T-helper 1 cell treated with Interleukin-12 subunit alpha and Interleukin-12 subunit beta and Interleukin-4 antibody, amounts not matched to agents 30 μg/mL and 1 μg/mL, for 36 hours (primary cell): ENCODE measurements at regions not wholly inside any gene's neighbourhood (a gene's known extent, or its start where the extent isn't known, plus 50 kb on each side); places are given as distances from the start of the nearest gene placed in this dataset.

Source experiments
- H3K27ac Mint-ChIP-seq: one replicate; pipeline ENCODE4 v1.8.0; 2021; ENCODE audit warnings: mild to moderate bottlenecking, mixed read lengths
- H3K27me3 Mint-ChIP-seq: one replicate; pipeline ENCODE4 v1.8.0; 2021; ENCODE audit warnings: low read depth, mixed read lengths
- H3K36me3 Mint-ChIP-seq: one replicate; pipeline ENCODE4 v1.8.0; 2021; ENCODE audit warnings: low read depth, mixed read lengths
- H3K4me1 Mint-ChIP-seq: one replicate; pipeline ENCODE4 v1.8.0; 2021; ENCODE audit warnings: low read depth, mixed read lengths
- H3K4me3 Mint-ChIP-seq: one replicate; pipeline ENCODE4 v1.8.0; 2021; ENCODE audit warnings: mild to moderate bottlenecking, moderate library complexity, mixed read lengths
- H3K9me3 Mint-ChIP-seq: one replicate; pipeline ENCODE4 v1.8.0; 2021; ENCODE audit warnings: mixed read lengths

GRCh38 chr6:126091466-126091865 lies 105.1 kb downstream of the TRMT11 start:
- Mint-ChIP-seq H3K4me1 (no peaks in the 10 kb centered on the region), H3K4me3 (no peak overlapping the region), H3K27ac (no peak overlapping the region), H3K9me3 (no peaks in the 10 kb centered on the region), H3K27me3 (no peaks in the 10 kb centered on the region), H3K36me3 (no peaks in the 10 kb centered on the region)

- H3K4me1 Mint-ChIP-seq, result no peaks in the 10 kb centered on the region
- no peak overlapping the region for H3K4me3 Mint-ChIP-seq
- no peaks in the 10 kb centered on the region for H3K9me3 Mint-ChIP-seq
- H3K27me3 Mint-ChIP-seq, result no peaks in the 10 kb centered on the region
- H3K27ac Mint-ChIP-seq, result no peak overlapping the region
- H3K36me3 Mint-ChIP-seq, result no peaks in the 10 kb centered on the region
Observed at GRCh38 chr6:126093108-126093507, 106.8 kb downstream of the TRMT11 start.

GRCh38 chr6:126094411-126094810 lies 108.1 kb downstream of the TRMT11 start:
- Mint-ChIP-seq H3K36me3 (no peaks in the 10 kb centered on the region), H3K27ac (no peak overlapping the region), H3K9me3 (no peaks in the 10 kb centered on the region), H3K4me1 (no peaks in the 10 kb centered on the region), H3K4me3 (no peak overlapping the region), H3K27me3 (no peaks in the 10 kb centered on the region)

GRCh38 chr6:126100386-126100785 lies 114.0 kb downstream of the TRMT11 start:
- H3K4me1 Mint-ChIP-seq, result no peaks in the 10 kb centered on the region
- no peak overlapping the region for H3K4me3 Mint-ChIP-seq
- peaks cover 2% of the 10 kb centered on the region for H3K36me3 Mint-ChIP-seq
- H3K9me3 Mint-ChIP-seq, result no peaks in the 10 kb centered on the region
- no peaks in the 10 kb centered on the region for H3K27me3 Mint-ChIP-seq
- no peak overlapping the region for H3K27ac Mint-ChIP-seq

- Mint-ChIP-seq H3K4me3 (no peak overlapping the region), H3K36me3 (peaks cover 2% of the 10 kb centered on the region), H3K9me3 (no peaks in the 10 kb centered on the region), H3K4me1 (no peaks in the 10 kb centered on the region), H3K27me3 (no peaks in the 10 kb centered on the region), H3K27ac (no peak overlapping the region)
Observed at GRCh38 chr6:126102358-126102757, 116.0 kb downstream of the TRMT11 start.

GRCh38 chr6:126103993-126104392 lies 117.7 kb downstream of the TRMT11 start:
- peaks cover 2% of the 10 kb centered on the region for H3K36me3 Mint-ChIP-seq
- H3K9me3 Mint-ChIP-seq, result no peaks in the 10 kb centered on the region
- H3K27me3 Mint-ChIP-seq, result no peaks in the 10 kb centered on the region
- no peaks in the 10 kb centered on the region for H3K4me1 Mint-ChIP-seq
- no peak overlapping the region for H3K27ac Mint-ChIP-seq
- no peak overlapping the region for H3K4me3 Mint-ChIP-seq

GRCh38 chr6:126107475-126108166 lies 121.3 kb downstream of the TRMT11 start:
- no peaks in the 10 kb centered on the region for H3K9me3 Mint-ChIP-seq
- peaks cover 2% of the 10 kb centered on the region for H3K36me3 Mint-ChIP-seq
- no peaks in the 10 kb centered on the region for H3K4me1 Mint-ChIP-seq
- H3K27me3 Mint-ChIP-seq, result no peaks in the 10 kb centered on the region
- no peak overlapping the region for H3K27ac Mint-ChIP-seq
- no peak overlapping the region for H3K4me3 Mint-ChIP-seq

- H3K9me3 Mint-ChIP-seq, result no peaks in the 10 kb centered on the region
- H3K27ac Mint-ChIP-seq, result no peak overlapping the region
- no peak overlapping the region for H3K4me3 Mint-ChIP-seq
- no peaks in the 10 kb centered on the region for H3K36me3 Mint-ChIP-seq
- H3K27me3 Mint-ChIP-seq, result no peaks in the 10 kb centered on the region
- no peaks in the 10 kb centered on the region for H3K4me1 Mint-ChIP-seq
Observed at GRCh38 chr6:126110512-126111270, 124.4 kb downstream of the TRMT11 start.

GRCh38 chr6:126111327-126111726 lies 125.0 kb downstream of the TRMT11 start:
- no peaks in the 10 kb centered on the region for H3K9me3 Mint-ChIP-seq
- no peak overlapping the region for H3K4me3 Mint-ChIP-seq
- no peaks in the 10 kb centered on the region for H3K4me1 Mint-ChIP-seq
- H3K36me3 Mint-ChIP-seq, result no peaks in the 10 kb centered on the region
- H3K27ac Mint-ChIP-seq, result no peak overlapping the region
- H3K27me3 Mint-ChIP-seq, result no peaks in the 10 kb centered on the region

- Mint-ChIP-seq H3K4me1 (no peaks in the 10 kb centered on the region), H3K27ac (no peak overlapping the region), H3K4me3 (no peak overlapping the region), H3K9me3 (no peaks in the 10 kb centered on the region), H3K27me3 (no peaks in the 10 kb centered on the region), H3K36me3 (no peaks in the 10 kb centered on the region)
Observed at GRCh38 chr6:126112171-126112632, 125.9 kb downstream of the TRMT11 start.

- no peak overlapping the region for H3K4me3 Mint-ChIP-seq
- no peaks in the 10 kb centered on the region for H3K27me3 Mint-ChIP-seq
- no peaks in the 10 kb centered on the region for H3K4me1 Mint-ChIP-seq
- no peak overlapping the region for H3K27ac Mint-ChIP-seq
- H3K9me3 Mint-ChIP-seq, result no peaks in the 10 kb centered on the region
- H3K36me3 Mint-ChIP-seq, result no peaks in the 10 kb centered on the region
Observed at GRCh38 chr6:126113261-126113660, 126.9 kb downstream of the TRMT11 start.

- Mint-ChIP-seq H3K4me3 (no peak overlapping the region), H3K27me3 (no peaks in the 10 kb centered on the region), H3K36me3 (no peaks in the 10 kb centered on the region), H3K9me3 (no peaks in the 10 kb centered on the region), H3K4me1 (no peaks in the 10 kb centered on the region), H3K27ac (no peak overlapping the region)
Observed at GRCh38 chr6:126117251-126117650, 130.9 kb downstream of the TRMT11 start.

GRCh38 chr6:126118058-126118755 lies 131.9 kb downstream of the TRMT11 start:
- Mint-ChIP-seq H3K4me3 (no peak overlapping the region), H3K27ac (no peak overlapping the region), H3K9me3 (no peaks in the 10 kb centered on the region), H3K27me3 (no peaks in the 10 kb centered on the region), H3K4me1 (no peaks in the 10 kb centered on the region), H3K36me3 (no peaks in the 10 kb centered on the region)

GRCh38 chr6:126118936-126119335 lies 132.6 kb downstream of the TRMT11 start:
- no peak overlapping the region for H3K27ac Mint-ChIP-seq
- no peaks in the 10 kb centered on the region for H3K27me3 Mint-ChIP-seq
- no peaks in the 10 kb centered on the region for H3K4me1 Mint-ChIP-seq
- no peak overlapping the region for H3K4me3 Mint-ChIP-seq
- H3K36me3 Mint-ChIP-seq, result no peaks in the 10 kb centered on the region
- no peaks in the 10 kb centered on the region for H3K9me3 Mint-ChIP-seq

GRCh38 chr6:126123226-126123625 lies 136.9 kb downstream of the TRMT11 start:
- Mint-ChIP-seq H3K9me3 (no peaks in the 10 kb centered on the region), H3K27ac (no peak overlapping the region), H3K27me3 (no peaks in the 10 kb centered on the region), H3K4me3 (no peak overlapping the region), H3K36me3 (no peaks in the 10 kb centered on the region), H3K4me1 (no peaks in the 10 kb centered on the region)
